Upper lobe of left lung (tissue), 6 donors: ENCODE measurements at regions not wholly inside any gene's neighbourhood (a gene's known extent, or its start where the extent isn't known, plus 50 kb on each side); places are given as distances from the start of the nearest gene placed in this dataset.
A peak's percentile ranks its signal among the peaks of the same experiment; 100 is the strongest.

ENCODE experiments used
- ATAC-seq, 2 donors: fragments of 200-7000 bp; cut with Tn5 transposase; one replicate each; pipeline ENCODE4 v1.9.1; 2022; ENCODE audit warnings: mild to moderate bottlenecking in 2 of 2, moderate library complexity in 2 of 2; ENCODE audit not compliant: low FRiP score in 2 of 2
- DNase-seq, 2 donors: peaks; one replicate each; pipeline ENCODE4 v3.0.0-alpha.2; 2019 to 2020
- H3K27ac ChIP-seq, 4 donors: fragments of 200-600 bp; sonication (generic); one replicate each; pipeline ENCODE4 v1.5.1; 2016 to 2019
- H3K27me3 ChIP-seq, 4 donors: fragments of 200-600 bp; sonication (generic); one replicate each; pipeline ENCODE4 v1.5.1; 2017 to 2019
- H3K36me3 ChIP-seq, 4 donors: fragments of 200-600 bp; sonication (generic); one replicate each; pipeline ENCODE4 v1.5.1; 2016 to 2019
- H3K4me1 ChIP-seq, 4 donors: fragments of 200-600 bp; sonication (generic); one replicate each; pipeline ENCODE4 v1.5.1; 2018 to 2019
- H3K4me3 ChIP-seq, 4 donors: fragments of 200-600 bp; sonication (generic); one replicate each; pipeline ENCODE4 v1.5.1; 2017 to 2019; ENCODE audit warnings: mild to moderate bottlenecking in 2 of 4, moderate library complexity in 1 of 4
- H3K9me3 ChIP-seq, 4 donors: fragments of 200-600 bp; sonication (generic); one replicate each; pipeline ENCODE4 v1.5.1; 2018 to 2019
- CTCF ChIP-seq, 6 experiments: fragments of 450-650 bp in 4 of 6; fragments of 200-600 bp in 2 of 6; sonication (generic) in 2 of 6; IDR thresholded peaks; one replicate each; pipeline ENCODE4 v1.5.1; 2016 to 2019; ENCODE audit warnings: antibody characterized with exemption in 6 of 6
- EP300 ChIP-seq, 4 donors: sonication (generic); formaldehyde crosslinking; IDR thresholded peaks; one replicate each; pipeline ENCODE4 v1.5.1; 2017; ENCODE audit warnings: antibody characterized with exemption in 4 of 4, control low read depth in 2 of 4
- POLR2A ChIP-seq, 4 donors: fragments of 450-650 bp; IDR thresholded peaks; one replicate each; pipeline ENCODE4 v1.5.1; 2016 to 2017; ENCODE audit warnings: antibody characterized with exemption in 4 of 4, mild to moderate bottlenecking in 2 of 4
- POLR2AphosphoS5 ChIP-seq, 2 donors: sonication (generic); formaldehyde crosslinking; IDR thresholded peaks; one replicate each; pipeline ENCODE4 v1.5.1; 2017; ENCODE audit warnings: antibody characterized with exemption in 2 of 2
- WGBS, 2 donors: methylation state at CpG; one replicate each; pipeline ENCODE4 v1.1.5; 2017 to 2018; 5-methylcytosine and 5-hydroxymethylcytosine counted together
- donor health status: DM: no; HTN: no; CAD: no; lungs with moderate emphysema.
- donor health status: DM: no; HTN: yes; CAD: no; lungs with severe emphysema.

GRCh38 chr22:47624252-47625012 lies 862.0 kb downstream of the TBC1D22A start:
- no peak overlapping the region for H3K4me3 ChIP-seq
- H3K27ac ChIP-seq: no peak overlapping the region
- H3K27me3 ChIP-seq: no peaks in the 10 kb centered on the region
- no peak for TF ChIP-seq POLR2A (IDR thresholded peaks at IDR 0.05)
- no peak for TF ChIP-seq CTCF (IDR thresholded peaks at IDR 0.05)
- TF ChIP-seq POLR2AphosphoS5 (IDR thresholded peaks at IDR 0.05): no peak
- TF ChIP-seq EP300 (IDR thresholded peaks at IDR 0.05): no peak
- no peaks in the 10 kb centered on the region for H3K36me3 ChIP-seq
- H3K4me1 ChIP-seq: no peaks in the 10 kb centered on the region
- ATAC-seq (no peak), DNase-seq (peak in 1 of 2 donors; percentile 15)
- WGBS, 2 donors: 81 to 83% methylated on average over 8 to 22 of the region's 22 CpGs
- H3K9me3 ChIP-seq: no peaks in the 10 kb centered on the region

DNA sequence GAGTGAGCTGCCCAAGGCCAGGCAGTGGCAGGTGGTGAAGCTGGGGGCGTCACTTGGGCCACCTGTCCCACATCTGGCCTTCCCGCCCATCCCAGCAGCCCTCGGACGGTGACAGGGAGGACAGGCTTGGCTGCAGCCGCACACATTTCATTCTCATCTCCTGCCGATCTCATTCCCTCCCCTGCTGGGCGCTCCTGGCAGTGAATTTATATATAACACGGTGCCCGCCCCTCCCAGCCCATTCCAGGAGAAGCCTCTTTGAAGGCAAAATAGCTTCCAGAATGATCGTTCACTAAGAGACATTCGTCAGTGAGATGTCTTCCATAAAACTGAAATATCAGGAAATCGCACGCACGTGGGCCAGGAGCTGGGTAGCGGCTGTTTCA lies 861.3 kb downstream of the TBC1D22A start:
- no peak overlapping the region for H3K27ac ChIP-seq
- H3K27me3 ChIP-seq: no peaks in the 10 kb centered on the region
- DNase-seq: peak in 1 of 2 donors; percentile 14
- H3K4me1 ChIP-seq: no peaks in the 10 kb centered on the region
- H3K9me3 ChIP-seq: no peaks in the 10 kb centered on the region
- H3K36me3 ChIP-seq: no peaks in the 10 kb centered on the region
- ATAC-seq: no peak
- TF ChIP-seq CTCF (IDR thresholded peaks at IDR 0.05) (no peak), POLR2AphosphoS5 (IDR thresholded peaks at IDR 0.05) (no peak), EP300 (IDR thresholded peaks at IDR 0.05) (no peak), POLR2A (IDR thresholded peaks at IDR 0.05) (no peak)
- no peak overlapping the region for H3K4me3 ChIP-seq
- 79 to 81% methylated on average over 14 of the region's 15 CpGs for WGBS, 2 donors

- no peaks in the 10 kb centered on the region for H3K27me3 ChIP-seq
- TF ChIP-seq EP300 (IDR thresholded peaks at IDR 0.05): no peak
- TF ChIP-seq POLR2AphosphoS5 (IDR thresholded peaks at IDR 0.05): no peak
- TF ChIP-seq CTCF (IDR thresholded peaks at IDR 0.05): no peak
- no peak for TF ChIP-seq POLR2A (IDR thresholded peaks at IDR 0.05)
- H3K27ac ChIP-seq: no peak overlapping the region
- 81 to 84% methylated on average over 5 to 18 of the region's 18 CpGs for WGBS, 2 donors
- no peaks in the 10 kb centered on the region for H3K36me3 ChIP-seq
- no peak for DNase-seq
- no peaks in the 10 kb centered on the region for H3K4me1 ChIP-seq
- ATAC-seq: no peak
- no peaks in the 10 kb centered on the region for H3K9me3 ChIP-seq
- H3K4me3 ChIP-seq: no peak overlapping the region
Observed at GRCh38 chr22:47623066-47623762, 860.8 kb downstream of the TBC1D22A start.

GRCh38 chr22:47622541-47622940 lies 860.1 kb downstream of the TBC1D22A start:
- 78 to 81% methylated on average over 14 of the region's 14 CpGs for WGBS, 2 donors
- no peaks in the 10 kb centered on the region for H3K27me3 ChIP-seq

More at GRCh38 chr22:47622541-47622940, 860.1 kb downstream of the TBC1D22A start:
- Histone ChIP-seq H3K9me3 (no peaks in the 10 kb centered on the region), H3K36me3 (no peaks in the 10 kb centered on the region), H3K4me1 (no peaks in the 10 kb centered on the region), H3K4me3 (no peak overlapping the region), H3K27ac (no peak overlapping the region)
- TF ChIP-seq CTCF (IDR thresholded peaks at IDR 0.05) (no peak), EP300 (IDR thresholded peaks at IDR 0.05) (no peak), POLR2A (IDR thresholded peaks at IDR 0.05) (no peak), POLR2AphosphoS5 (IDR thresholded peaks at IDR 0.05) (no peak)
- peak in 1 of 2 donors; percentile 9 for DNase-seq
- ATAC-seq: no peak
